NCI-H460 (cell line): ENCODE measurements at regions not wholly inside any gene's neighbourhood (a gene's known extent, or its start where the extent isn't known, plus 50 kb on each side); places are given as distances from the start of the nearest gene placed in this dataset.
"Not testable (repeated sequence)": the region's sequence is repeated elsewhere in the genome, so short reads cannot be mapped to it uniquely, and the experiment has no call there.

Source experiments
- DNase-seq: peaks from one replicate; pipeline ENCODE4 v3.0.0-alpha.2; 2016; ENCODE audit warnings: low read depth; ENCODE audit errors: extremely low read depth

DNA sequence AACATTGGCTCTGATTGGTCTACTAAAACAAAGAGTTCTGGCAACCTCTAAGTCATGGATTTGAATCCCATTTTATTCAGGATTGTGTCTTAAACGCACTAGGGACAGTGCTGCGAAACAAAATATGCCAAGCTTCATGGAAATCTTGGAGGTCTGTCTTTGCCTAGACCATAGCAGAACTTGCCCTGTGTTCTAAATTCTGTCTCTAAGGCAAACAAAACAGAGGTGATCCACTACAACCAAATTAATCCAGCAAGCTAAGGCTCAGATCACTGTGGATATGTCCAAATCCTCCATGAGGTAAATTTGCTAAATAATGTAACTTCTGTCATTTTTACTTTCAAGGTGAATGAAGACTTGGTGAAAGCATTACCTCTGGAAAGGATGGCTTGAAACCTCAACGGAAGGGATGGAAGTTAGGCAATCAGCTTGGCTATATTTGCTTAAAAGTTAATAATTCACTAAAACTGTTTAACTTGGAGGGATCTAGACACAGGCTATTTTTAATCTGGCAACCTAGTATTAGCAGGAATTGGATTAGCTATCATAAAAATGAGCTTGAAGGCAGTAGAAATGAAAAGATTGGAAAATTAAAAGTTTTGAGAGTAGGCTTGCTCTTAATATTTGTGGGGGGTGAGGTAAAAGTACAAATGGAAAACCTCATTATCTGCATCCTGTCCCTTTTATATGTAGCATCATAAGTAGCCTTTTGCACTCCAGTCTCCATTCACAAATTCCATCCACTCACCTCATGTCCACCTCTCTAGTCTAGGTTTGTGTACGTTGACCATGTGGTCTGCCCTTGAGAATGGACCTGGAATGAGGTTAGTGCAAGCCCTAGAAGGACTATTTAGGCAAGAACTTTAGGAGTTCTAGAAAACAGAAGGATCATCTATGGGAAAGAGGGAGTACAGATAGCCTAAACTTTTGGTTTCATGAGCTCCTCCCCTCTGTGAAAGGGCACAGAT is 176.2 kb downstream of the SMC2 start:
- no peak for DNase-seq

DNA sequence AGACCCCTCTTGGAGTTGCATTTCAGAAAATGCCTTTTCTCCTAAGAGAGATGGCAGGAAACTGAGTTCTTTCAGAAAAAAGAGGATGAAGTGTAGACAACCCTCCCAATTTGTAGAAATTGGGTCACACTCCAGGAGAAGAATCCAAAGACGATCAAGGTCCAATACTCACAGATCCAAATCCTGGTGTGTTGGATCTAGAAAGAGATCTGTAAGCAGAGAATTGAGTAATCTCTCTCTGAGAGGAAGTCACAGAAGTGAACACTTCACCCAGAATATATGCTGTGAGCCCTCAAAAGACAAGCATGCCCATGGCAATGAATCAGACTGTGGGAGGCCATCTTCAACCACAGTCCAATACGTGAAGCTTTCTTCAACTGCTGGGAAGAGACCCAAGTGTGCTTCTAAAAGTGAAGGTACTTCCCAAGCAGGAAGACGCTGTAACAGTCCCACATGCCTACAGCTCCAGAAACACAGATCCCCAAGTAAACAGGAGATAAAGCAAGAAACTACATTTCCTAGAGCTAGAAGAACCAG is 182.7 kb downstream of the SMC2 start:
- no peak for DNase-seq

DNA sequence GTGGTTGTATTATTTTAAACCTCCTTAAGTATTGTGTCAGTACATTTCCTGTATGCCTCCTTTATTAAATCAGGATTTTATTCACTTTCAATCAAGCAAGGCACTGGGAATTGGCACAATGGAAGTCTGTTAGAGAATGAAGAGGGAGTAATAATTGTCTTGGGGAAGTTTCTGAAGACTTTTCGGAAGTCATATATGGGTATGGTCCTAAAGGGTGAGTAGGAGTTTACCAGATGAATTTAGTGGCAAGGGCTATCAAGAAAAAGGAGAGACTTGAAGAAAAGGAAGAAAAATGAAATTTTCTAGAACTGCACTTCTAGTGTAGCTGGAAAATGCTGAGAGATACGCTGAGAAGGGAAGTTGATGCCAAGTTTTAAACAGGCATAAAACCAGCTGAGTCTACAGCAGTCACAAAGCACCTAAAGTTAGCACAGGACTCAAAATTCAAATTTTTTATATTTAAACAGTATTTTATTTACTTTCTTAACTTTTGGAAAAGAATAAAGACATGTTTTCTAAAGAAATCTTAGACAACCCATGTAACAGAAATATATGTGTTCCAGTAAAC is 184.9 kb downstream of the SMC2 start:
- no peak for DNase-seq

DNA sequence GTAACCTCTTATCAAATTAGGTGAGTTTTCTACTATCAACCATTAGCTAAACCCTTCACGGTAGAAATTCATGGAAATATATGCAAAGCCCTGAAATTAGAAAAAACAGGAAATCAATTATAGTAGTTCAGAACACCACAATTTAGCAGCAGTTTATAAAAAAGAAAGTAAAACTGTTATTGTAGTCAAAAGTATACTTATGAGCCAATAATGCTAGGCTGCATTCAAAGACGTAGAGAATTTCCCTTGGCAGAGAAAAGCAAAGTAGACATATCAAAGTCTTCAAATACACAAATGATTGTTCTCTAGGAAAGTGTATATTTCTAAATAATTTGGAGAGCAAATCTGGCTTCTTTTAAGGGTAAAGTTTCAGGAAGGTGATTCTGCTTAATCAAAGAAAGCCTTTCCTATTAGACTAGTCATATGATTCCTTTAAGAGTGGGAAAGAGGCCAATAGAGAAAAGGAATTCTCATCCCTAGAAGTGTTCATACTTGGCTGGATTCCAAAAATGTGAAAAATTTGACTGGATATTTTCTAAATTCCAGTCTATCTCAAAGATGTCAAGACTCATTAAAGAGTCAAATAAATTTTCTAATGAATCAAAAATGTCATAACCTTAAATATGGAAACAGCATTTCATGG is 185.5 kb downstream of the SMC2 start:
- no peak for DNase-seq

DNA sequence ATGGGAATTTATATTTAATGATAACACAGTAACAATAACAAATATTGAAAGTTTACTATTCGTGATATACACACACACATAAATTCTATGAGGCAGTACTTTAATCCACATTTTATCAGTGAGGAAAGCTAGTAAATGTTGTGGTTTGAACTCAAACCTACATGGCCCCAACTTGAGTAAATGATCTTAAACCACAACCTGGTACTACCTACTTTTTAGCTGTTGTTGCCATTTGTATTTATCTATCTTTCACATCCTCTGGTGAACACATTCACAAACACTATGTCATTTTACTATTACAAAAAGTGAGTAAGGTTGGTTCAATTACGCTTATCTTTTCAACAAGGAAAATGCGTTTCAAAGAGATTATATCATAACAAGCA is 186.1 kb downstream of the SMC2 start:
- DNase-seq: no peak

DNA sequence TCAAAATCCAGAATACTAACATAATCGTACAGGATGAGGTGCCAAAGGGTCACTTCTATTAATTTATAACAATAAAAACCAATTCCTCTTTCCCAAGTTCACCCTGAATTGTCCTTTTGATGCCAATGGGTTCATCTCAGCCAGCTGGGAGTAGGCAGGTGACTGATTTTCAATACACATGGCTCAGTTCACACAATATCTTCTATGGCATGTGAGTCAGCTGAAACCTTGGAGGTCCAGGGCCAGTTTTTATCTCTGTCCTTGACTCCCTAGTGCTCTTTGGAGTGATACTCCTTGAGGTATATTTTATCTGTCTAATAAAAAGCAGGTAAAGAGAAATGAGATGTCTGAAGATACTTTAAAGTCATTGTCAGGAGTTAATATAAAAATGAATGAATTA is 186.6 kb downstream of the SMC2 start:
- DNase-seq: no peak

DNA sequence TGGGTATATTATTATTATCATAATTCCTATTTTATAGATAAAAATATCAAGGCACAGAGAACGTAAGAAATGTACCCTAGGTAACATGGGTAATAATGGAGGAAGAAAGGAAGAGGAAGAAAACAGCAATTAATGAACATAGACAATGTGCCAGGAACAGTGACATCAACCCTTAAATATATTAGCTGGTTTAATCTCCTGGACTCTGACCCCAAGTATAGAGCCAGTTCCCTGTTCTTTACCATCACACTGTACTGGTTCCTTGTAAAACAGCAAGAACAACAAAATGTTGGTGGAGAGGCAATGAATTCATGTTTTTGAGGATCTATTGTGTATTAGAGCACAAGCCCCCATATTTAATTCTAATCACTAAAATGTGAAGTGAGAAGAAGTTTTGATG is 192.1 kb downstream of the SMC2 start:
- DNase-seq: no peak

DNA sequence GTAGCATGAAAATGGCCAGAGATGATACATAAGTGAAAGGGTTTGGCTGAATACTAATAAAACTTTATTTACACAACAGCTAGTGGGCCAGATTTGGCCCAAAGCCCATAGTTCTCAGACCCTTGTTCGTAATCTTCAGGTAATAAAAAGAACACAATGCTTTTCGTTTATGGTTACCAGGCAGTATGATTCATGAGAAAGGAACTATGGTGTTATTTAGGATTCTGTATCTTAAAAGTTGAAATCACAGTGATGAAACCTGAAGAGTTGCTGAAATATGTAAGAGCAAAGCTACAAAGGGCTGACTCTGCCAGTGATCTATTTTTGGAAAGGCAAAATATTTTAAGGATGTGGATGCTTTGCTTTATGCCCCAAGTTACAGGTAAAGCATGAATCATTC is 192.7 kb downstream of the SMC2 start:
- DNase-seq: no peak

DNA sequence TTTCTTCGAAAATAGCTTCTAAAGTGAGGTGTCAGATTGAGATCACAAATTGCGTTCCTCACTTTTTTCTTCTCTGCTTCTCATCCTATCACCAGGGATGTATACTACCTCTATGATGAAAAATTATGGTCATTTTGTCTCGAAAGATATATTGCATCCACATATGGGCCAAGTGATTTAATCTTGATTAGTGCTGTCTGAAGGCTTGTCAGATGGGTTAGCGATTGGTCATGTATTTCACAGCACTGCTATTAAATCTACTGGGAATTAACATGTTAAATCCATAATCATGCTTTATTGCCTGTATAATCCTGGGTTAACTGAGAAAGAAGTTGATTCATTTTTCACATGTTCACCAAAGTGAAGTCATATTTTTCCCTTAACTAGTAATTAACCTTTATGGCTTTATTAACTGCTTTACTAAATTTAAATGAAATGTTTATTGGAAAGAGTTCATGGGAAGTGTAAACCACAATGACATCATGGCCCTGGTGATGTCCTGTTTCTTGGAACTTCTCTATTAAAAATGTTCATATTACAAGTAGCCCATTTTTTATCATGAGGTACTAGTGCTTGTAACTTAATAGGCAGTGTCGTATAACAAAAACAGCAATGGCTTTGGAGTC is 193.3 kb downstream of the SMC2 start:
- DNase-seq: no peak

DNA sequence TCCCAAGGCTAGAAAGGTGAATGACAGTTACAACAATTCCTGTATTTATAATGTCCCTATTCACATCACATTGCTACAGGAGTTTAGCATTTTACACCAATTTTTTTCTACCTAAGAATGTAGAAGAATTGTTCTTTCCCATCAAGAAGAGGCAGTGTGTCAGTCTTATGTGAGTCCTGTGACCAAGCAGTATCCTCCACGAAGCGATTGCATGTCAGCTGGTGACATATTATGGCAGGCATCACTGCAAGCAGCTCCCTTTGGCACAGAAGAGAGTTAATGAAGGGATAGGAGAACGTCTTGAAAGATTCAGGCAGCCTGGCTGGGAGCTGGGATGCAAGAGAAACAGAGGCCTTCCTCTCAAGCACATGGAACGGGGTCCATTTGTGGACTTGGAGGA is 199.8 kb downstream of the SMC2 start:
- no peak for DNase-seq

DNA sequence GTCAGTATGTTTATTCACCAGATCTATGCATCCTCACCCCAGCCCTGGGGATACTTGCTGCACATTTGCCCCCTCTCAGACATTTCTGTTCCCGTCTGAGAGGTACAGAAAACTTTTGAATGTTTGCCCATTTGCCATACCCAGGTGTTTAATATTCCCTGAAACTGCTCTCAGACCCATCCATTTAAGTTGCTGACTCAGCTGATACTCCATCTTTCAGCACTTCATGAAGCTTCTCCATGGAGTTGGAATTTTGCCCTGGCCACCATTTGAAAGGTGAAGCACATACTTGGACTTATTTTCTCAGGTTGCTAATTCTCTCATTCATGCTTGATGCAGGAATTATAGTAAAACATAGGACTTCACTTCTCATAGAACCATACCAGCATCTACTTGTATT is 203.9 kb upstream of the OR13F1 start:
- no peak for DNase-seq

DNA sequence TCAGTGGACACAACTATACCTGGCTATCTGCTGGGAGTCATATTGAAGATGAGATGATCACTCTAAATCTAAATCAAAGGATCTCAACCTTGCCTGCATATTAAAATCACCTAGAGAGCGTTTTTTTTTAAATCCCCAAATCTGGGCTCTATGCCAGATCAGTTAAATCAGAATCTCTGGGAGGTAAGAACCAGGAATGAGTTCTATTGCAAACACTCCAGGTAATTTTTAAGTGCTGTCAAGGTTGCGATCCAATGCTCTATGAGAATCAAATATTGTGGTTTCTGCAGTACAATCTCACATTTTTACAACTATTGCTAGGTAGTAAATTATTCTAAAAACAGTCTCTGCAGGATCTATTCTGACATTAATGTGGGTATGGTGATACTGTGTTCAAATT is 202.3 kb upstream of the OR13F1 start:
- DNase-seq: no peak

DNA sequence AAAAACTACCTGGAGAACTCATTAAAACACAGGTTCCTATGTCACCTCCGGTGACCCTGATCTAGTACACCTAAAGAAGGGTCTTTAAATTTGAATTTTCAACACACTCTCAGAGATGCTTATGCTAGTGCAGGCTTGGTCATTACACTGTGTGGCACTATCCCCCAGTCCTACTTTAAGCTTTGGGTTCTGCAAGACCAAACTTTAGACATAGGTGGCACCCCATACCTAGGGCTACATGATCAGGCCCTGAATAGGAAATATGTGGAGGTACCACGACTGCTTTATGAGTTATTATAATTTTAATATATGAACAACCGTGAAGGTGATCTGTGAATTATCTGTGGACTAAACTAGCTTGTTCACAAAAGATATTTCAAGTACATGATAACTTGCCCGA is 201.3 kb upstream of the OR13F1 start:
- DNase-seq: no peak

DNA sequence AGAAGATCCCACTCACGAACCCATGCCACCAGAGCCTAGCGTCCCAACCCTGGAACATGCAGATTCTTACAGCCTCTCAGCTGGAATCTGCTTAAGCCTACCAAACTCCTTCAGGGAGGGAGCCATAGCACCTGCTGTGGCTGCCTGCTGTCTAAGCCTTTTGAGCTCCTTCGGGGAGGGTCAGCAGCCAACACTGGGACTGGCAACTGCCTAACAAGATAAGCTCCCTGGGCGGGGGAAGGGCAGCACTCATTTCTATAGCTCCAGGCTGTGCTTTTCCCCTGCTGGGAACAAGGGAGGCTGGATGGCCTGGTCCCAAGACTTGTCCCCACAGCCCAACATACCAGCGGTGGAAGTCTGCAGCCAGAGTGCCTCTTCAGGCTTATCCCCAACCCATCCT is 199.1 kb upstream of the OR13F1 start:
- no peak for DNase-seq

DNA sequence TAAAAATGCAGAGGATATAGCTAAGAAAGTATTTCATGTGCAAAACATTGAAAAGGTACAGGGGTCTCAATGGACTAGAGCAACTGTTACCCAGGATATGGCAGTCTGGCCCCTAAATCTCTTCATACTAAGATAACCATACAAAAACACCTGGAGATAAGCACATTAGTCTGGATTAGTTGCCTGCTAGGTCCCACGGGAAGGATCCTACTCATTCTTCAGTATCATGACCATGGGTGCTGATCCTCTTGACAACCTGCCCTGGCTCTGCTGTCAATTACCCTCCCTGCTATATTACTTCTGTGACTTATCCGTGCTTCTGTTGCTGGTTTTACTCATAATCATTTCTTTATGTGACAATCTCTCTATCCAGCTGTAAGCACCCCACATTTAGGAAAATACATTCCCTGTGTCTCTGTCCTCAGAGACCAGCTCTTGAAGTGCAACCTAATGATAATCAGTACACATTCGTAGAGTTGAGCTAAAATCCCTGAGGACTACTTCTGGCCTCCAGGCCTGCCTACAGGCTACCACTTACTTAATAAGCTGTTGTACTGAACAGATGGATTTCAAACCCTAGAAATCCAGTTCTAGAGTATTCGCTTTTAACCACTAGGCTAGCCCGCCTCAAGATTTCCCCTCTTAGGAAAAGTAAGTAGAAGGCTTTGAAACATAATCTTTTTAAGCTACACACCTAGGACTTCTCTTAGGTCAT is 190.5 kb upstream of the OR13F1 start:
- no peak for DNase-seq

DNA sequence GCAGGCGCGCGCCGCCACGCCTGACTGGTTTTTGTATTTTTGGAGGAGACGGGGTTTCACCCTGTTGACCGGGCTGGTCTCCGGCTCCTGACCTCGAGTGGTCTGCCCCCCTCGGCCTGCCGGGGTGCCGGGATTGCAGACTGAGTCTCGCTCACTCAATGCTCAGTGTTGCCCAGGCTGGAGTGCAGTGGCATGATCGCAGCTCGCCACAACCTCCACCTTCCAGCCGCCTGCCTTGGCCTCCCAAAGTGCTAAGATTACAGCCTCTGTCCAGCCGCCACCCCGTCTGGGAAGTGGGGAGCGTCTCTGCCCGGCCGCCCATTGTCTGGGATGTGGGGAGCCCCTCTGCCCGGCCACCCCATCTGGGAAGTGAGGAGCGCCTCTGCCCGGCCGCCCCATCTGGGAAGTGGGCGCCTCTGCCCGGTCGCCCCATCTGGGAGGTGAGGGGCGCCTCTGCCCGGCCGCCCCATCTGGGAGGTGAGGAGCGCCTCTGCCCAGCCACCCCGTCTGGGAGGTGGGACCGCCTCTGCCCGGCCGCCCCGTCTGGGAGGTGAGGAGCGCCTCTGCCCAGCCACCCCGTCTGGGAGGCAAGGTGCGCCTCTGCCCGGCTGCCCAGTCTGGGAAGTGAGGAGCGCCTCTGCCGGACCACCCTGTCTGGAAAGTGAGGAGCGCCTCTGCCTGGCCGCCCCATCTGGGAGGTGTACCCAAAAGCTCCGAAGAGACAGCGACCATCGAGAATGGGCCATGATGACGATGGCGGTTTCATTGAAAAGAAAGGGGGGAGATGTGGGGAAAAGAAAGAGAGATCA is 187.7 kb upstream of the OR13F1 start:
- DNase-seq: not testable (repeated sequence)

DNA sequence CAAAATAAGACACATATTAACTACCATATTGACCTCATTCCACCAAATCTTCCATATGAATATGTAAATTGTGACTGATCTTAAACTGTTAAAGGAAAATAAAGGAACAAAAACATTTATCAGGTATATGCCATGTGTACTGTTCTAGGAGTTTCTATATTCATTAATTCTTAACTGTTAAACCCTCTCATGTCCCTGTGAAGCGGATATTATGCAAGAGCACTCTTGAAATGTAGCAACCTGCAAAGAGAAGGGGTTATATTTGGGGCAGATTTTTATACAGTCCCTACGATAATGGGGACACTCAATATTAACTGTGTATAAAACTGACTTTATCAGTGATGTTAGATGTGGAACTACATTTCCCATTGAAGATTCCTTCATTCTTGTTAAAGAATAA is 184.9 kb upstream of the OR13F1 start:
- no peak for DNase-seq

DNA sequence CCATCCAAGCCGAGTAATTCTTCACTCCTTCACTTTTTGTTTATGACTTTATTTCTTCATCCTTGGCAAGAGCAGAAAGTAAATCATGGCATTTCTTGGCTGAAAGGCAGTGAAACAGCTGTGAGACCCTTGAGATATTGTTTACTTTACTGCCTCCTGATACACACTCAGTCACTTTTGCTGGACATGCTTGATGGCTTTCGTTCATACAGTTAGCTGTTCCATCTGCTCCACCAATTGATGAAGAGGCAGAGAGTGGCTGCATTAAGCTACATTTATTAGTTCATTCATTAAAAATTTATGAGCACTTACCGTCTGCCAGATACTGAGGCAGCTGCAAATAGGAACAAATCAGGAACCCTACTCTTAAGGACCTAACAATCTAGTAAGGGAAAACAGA is 184.4 kb upstream of the OR13F1 start:
- DNase-seq: no peak

DNA sequence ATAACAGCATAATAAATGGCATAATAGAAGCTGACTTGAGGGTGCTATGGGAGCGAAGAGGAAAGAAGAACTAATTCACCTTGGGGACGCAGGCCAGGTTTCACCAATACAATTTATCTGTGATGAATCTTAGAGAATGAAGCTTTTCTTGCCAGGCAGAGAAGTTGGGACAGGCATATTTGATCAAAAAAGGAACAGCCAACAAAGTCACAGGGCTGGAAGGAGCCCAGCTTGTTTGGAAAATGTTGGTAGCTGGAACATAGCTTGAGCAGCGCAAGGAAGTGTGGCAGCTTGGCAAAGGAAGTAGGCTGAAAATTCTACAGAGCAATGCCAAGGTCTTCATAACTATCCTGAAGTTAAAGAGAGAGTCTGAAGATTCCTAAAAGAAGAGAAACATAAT is 181.5 kb upstream of the OR13F1 start:
- no peak for DNase-seq
